NCI-H2029 treated with DMSO at 0.1 percent for 48 hours (cell line): ENCODE measurements at regions not wholly inside any gene's neighbourhood (a gene's known extent, or its start where the extent isn't known, plus 50 kb on each side); places are given as distances from the start of the nearest gene placed in this dataset.

Experiments used
- DNase-seq: peaks from one replicate; lab custom pipeline; 2025; lab: John Stamatoyannopoulos, UW

- DNase-seq: no peak
Observed at GRCh38 chr13:111456452-111457230, 136.2 kb downstream of the TEX29 start.

DNA sequence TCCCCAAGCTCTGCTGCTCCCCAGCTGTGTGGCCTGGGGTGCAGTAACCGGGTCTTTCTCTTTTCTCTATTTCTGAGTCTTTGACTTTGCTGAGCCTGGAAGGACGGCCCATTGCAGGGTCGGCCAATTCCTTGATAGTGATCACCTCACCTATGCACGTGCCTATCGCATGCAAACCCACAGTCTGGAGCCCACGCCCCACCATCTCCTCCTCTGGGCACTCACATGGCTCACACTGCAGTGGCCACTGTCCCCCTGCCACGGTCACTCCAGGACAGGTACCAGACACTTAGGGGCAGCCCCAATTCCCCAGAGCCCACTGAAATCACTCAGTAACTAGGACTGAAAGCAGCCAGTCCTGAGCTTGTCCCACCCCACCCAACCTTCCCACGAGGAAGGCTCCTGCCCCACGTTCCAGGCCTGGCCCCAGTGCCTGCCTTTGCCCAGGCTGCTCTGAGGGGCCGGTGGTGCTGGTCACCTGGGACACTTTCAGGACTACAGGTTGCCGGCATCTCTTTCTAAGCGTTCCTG is 137.6 kb downstream of the TEX29 start:
- no peak for DNase-seq

GRCh38 chr13:111458739-111459138 is 138.3 kb downstream of the TEX29 start:
- DNase-seq: no peak

DNA sequence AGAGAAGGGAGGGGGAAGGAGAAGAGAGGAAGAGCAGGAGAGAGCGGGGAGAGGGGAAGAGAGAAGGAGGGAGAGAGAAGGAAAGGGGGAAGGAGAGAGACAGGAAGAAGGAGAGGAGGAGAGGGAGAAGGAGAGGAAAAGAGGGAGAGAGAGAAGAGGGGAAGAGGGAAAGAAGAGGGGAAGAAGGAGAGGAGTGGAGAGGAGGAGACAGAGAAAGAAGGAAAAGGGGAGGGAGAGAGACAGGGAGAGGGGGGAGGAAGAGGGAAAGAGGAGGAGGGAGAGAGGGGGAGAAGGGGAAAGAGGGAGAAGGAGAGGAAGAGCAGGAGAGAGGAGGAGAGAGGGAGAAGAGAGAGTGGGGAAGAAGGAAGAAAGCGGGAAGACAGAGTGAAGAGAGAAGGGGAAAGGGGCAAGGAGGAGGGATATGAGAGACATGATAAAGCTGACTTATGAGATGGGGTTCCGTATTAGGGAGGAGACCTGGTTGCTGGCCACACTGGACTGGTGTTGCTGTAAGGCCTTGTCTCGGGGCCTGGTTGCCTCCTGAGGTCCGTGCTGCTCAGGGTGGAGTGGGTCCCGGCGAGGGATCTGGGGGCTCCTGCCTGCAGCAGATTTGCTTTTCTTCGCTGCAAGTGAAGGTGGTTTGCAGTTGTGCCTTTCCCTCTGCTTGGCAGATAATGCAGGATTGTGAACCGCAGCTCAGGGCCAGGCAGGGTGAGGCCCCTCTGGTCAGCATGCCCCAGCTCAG is 139.5 kb downstream of the TEX29 start:
- no peak for DNase-seq

DNA sequence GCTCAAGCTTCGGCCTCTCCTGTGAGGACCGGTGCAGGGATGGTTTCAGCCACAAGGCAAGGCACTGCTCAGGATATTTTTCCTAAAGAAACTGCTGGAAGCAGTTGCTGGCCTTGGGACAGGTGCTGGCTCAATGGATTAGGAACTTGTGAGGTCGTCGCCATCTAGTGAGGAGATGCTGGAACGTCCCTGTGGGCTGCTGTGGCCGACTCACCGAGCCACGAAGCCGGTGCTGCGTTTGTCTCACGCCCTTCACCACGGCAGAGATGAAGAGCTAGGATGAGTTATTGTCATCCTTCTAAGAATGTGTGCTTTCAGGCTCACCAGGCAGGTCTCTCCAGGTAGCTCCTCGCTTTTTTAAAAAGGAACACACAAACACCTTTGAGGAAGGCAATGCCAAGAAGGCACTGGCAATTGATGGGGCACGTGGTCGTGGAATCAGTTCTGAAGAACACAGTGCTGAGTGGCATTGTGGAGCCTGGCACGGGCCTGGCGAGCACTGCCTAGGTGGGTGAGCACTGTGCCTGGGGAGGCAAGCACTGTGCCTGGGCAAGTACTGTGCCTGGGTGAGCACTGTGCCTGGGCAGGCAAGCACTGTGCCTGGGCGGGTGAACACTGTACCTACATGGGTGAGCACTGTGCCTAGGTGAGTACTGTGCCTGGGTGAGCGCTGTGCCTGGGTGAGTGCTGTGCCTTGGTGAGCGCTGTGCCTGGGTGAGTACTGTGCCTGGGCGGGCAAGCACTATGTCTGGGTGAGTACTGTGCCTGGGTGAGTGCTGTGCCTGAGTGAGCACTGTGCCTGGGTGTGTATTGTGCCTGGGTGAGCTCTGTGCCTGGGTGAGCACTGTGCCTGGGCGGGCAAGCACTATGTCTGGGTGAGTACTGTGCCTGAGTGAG is 140.4 kb downstream of the TEX29 start:
- DNase-seq: peak; percentile 67

DNA sequence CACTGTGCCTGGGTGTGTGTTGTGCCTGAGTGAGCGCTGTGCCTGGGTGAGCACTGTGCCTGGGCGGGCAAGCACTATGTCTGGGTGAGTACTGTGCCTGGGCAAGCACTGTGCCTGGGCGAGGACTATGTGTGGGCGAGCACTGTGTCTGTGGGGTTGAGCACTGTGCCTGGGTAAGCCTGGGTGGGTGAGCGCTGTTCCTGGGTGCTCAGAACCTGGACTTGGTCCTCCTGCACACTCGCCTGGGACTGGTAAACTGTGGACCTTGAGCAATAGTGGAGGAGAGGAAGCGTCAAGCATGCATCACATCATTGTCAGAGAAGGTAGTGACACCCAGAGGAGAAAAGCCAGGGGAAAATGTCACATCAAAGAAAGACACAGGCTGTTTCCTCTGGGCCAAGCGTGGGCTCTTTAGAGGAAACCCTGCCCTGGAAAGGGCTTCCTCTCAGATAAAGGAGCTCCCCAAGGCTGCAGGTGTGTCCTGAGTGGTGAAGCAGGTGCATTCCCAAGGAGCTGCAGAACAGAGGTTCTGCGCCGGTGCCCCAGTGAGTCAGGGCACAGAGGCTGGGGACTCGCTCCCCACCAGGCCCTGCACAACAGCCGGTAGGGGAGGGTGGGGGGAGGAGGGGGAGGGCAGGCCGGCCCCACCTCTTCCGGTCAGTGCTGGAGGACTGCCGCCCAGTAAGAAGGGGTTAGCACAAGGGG is 141.2 kb downstream of the TEX29 start:
- no peak for DNase-seq

DNA sequence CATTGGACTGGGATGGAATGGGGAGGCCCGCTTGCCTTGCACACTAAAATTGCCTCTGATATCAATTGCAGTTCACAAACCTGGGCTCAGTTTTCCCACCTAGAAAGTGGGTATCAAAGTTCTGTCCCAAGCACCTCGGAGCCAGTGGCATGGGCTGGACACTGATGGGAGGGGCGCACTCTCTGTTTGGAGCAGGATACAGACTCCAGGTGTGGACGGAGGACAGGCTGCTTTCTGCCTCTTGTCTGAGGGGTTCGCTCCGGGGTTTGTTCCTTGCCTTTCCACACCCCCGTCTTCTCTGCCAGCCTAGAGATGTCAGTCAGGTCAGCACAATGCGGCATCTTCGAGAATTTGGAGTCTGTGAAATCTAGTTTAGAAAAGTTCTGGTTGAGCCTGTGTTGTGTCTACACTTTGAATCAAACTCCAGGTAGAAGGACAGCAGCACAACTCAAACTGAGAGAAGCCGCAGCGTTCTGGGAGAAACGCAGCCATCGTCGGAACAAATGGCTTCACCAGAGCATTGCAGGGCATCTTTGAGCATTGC is 141.9 kb downstream of the TEX29 start:
- DNase-seq: no peak

DNA sequence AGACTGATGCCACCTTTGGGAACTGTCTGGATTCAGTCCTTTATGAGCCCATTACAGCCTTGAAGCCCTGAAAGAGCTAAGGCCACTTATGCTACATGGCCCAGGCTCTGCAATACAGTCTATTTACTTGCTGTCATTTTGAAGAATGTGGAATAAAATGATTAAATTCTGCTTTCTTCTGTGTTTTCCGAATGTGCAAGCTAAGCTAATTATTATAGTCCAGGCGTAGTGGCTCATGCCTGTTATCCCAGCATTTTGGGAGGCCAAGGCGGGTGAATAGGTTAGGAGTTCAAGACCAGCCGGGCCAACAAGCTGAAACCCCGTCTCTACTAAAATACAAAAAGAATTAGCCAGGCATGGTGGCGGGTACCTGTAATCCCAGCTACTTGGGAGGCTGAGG is 142.5 kb downstream of the TEX29 start:
- no peak for DNase-seq

GRCh38 chr13:111467111-111467890 is 146.9 kb downstream of the TEX29 start:
- no peak for DNase-seq

GRCh38 chr13:111468037-111468959 is 147.9 kb downstream of the TEX29 start:
- DNase-seq: no peak

DNA sequence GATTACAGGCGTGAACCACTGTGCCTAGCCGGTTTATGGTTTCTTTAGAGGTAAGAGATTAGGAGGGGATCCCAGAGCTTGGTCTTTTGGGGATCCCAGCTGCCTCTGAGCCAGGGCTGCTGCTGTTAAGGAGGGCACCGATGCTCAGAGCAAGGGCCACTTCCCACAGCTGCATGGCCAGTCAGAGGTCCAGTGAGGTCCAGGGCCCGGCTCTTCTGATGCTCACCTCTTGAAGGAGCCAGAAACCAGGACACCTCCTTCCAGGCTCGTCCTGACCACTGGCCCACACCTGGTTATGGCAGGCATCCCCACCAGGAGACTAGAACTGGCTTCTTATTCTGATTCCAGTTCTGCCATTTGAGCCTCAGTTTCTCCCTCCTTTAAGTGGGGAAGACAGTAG is 149.0 kb downstream of the TEX29 start:
- no peak for DNase-seq

DNA sequence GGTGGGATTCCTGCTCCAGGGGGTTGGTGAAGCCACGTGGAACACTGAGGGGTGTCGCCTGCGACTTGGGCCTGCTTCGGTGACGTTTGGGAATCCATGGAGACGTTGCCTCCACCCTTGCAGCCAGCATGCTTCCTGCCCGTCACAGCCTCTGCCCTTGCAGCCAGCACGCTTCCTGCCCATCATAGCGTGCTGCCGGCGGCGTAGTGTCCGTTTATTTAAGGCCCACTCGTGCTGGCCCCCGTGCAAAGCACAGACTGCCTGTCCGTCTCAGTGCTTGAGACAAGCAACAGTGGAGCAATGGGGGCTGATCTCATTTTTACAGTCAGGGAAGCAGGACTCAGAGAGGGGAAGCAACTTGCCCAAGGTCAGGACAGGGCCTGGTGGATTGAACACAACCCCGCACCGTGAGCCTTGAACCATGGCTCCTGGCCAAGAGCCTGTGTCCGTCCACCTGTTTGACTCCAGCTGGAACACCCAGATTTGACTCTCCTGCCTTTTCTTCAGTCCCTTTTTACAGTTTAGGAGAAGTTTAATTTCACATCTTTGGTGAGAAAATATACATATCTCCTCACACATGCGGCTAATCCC is 149.6 kb downstream of the TEX29 start:
- DNase-seq: no peak

- no peak for DNase-seq
Observed at GRCh38 chr13:111470933-111471332, 150.5 kb downstream of the TEX29 start.

GRCh38 chr13:111472083-111472482 is 151.6 kb downstream of the TEX29 start:
- DNase-seq: no peak

DNA sequence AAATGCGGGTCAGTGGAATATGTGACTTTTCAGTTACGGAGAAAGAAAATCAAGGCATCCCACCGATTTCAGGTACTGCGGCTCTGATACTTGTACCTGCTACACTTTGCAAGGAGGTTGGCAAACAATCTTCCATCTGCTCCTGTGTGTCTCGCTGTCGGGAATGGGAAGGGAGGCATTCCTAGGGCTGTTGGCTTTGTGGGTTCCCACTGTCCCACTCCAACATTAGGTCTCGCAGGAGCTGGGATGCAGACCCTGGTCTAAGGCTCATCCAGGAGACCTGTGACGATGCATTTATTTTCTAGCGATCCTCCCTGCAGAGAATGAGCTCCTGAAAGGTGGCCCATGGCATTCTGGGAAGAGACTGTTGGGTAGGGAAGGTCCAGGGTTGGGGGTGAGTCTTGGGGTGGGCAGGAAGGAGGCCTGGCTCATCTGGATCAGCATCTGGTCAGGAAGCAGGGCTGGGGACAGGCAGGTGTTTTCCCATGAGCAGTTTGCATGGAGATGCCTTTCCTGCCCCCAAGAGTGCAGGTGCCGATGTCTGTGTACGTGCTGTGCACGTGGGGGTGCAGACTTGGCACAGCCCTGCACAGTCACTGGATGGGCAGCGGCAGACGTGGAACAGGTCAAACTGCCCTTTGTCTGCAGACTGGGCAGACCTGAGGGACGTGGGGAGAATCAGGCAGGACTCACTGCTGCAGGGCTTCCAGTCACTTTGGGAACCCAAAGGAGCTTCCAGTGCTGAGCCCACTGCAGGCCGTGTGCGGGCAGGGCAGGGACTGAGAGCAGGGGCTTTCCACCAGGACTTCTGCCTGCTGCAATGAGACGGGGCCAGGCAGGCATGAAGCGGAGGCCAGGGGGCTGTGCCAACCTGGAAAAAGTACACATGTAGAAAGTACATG is 152.4 kb downstream of the TEX29 start:
- no peak for DNase-seq

- peak; percentile 82 for DNase-seq
Observed at GRCh38 chr13:111474136-111475002, 153.9 kb downstream of the TEX29 start.

GRCh38 chr13:111475488-111475887 is 155.0 kb downstream of the TEX29 start:
- DNase-seq: no peak
